ENCODE measurements at regions not wholly inside any gene's neighbourhood (a gene's known extent, or its start where the extent isn't known, plus 50 kb on each side); places are given as distances from the start of the nearest gene placed in this dataset.

DNA sequence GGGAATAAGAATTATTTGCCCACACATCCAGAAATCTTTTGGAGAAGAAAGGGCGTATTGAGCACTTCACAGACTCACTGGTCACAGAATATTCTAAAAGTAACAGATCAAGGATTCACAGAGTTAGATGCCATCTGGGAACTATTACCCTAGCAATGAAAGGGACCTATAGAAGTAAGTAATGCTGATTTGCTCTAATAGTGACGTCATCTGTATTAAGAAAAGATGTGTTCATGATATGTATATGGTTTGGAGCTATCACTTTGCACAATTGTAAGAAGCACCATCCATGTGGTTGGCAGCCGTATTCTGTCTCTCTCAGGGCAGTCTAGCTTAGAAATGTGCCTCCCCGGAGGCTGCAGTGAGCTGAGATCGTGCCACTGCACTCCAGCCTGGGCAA is 52.8 kb upstream of the SV2C start:
- no peaks in the 10 kb centered on the region for H3K4me1 ChIP-seq (ENCODE audit: control insufficient read depth, insufficient read depth, low read length)
- POLR2A ChIA-PET, result no interaction called here
- H3K27ac ChIP-seq (ENCODE audit: extremely low read depth, low read depth, low read length), result no peak overlapping the region
- H3K9me3 ChIP-seq (ENCODE audit: control insufficient read depth, insufficient read depth, low read depth, low read length), result no peaks in the 10 kb centered on the region
- CTCF ChIA-PET, result no interaction called here
- TF ChIP-seq INSM2 (tag by site-specific recombination; IDR thresholded peaks at IDR 0.05) (no peak), ZNF146 (tag by site-specific recombination; IDR thresholded peaks at IDR 0.05) (no peak)
- TF ChIP-seq, protein P1, sequence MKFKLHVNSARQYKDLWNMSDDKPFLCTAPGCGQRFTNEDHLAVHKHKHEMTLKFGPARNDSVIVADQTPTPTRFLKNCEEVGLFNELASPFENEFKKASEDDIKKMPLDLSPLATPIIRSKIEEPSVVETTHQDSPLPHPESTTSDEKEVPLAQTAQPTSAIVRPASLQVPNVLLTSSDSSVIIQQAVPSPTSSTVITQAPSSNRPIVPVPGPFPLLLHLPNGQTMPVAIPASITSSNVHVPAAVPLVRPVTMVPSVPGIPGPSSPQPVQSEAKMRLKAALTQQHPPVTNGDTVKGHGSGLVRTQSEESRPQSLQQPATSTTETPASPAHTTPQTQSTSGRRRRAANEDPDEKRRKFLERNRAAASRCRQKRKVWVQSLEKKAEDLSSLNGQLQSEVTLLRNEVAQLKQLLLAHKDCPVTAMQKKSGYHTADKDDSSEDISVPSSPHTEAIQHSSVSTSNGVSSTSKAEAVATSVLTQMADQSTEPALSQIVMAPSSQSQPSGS (tag by site-specific recombination; IDR thresholded peaks at IDR 0.05; ENCODE audit: low read depth), result peak; percentile 76; the same call in 1 of the 2 replicates
- H3K4me3 ChIP-seq (ENCODE audit: low read depth, low read length), result no peak overlapping the region
- no peaks in the 10 kb centered on the region for H3K36me3 ChIP-seq (ENCODE audit: control insufficient read depth in 2 of 2, insufficient read depth in 1 of 2, low read length in 2 of 2)

- TF ChIP-seq ZSCAN16 (tag by site-specific recombination; IDR thresholded peaks at IDR 0.05) (no peak), PRDM1 (tag by site-specific recombination; IDR thresholded peaks at IDR 0.05) (no peak), ZNF555 (tag by site-specific recombination; conservative IDR thresholded peaks at IDR 0.05) (no peak), SP3 (tag by site-specific recombination; IDR thresholded peaks at IDR 0.05) (no peak)
- ChIA-PET POLR2A (no interaction called here), CTCF (no interaction called here)
- H3K36me3 ChIP-seq (ENCODE audit: control insufficient read depth in 2 of 2, insufficient read depth in 1 of 2, low read length in 2 of 2), result no peaks in the 10 kb centered on the region
- no peak overlapping the region for H3K4me3 ChIP-seq (ENCODE audit: low read depth, low read length)
- H3K27ac ChIP-seq (ENCODE audit: extremely low read depth, low read depth, low read length), result no peak overlapping the region
- no peaks in the 10 kb centered on the region for H3K9me3 ChIP-seq (ENCODE audit: control insufficient read depth, insufficient read depth, low read depth, low read length)
- no peaks in the 10 kb centered on the region for H3K4me1 ChIP-seq (ENCODE audit: control insufficient read depth, insufficient read depth, low read length)
These were observed 53.4 kb upstream of the SV2C start for GRCh38 chr5:76029739-76030138.

GRCh38 chr5:76025790-76026189 is 57.4 kb upstream of the SV2C start:
- TF ChIP-seq INSM2 (tag by site-specific recombination; IDR thresholded peaks at IDR 0.05) (no peak), ZNF548 (tag by site-specific recombination; IDR thresholded peaks at IDR 0.05) (no peak), ZFHX2 (tag by site-specific recombination; conservative IDR thresholded peaks at IDR 0.05) (no peak), ZNF341 (tag by site-specific recombination; IDR thresholded peaks at IDR 0.05; ENCODE audit: low read depth) (no peak), ZNF473 (tag by site-specific recombination; IDR thresholded peaks at IDR 0.05) (no peak), KLF8 (tag by site-specific recombination; IDR thresholded peaks at IDR 0.05) (no peak), ZNF266 (tag by site-specific recombination; IDR thresholded peaks at IDR 0.05; ENCODE audit: low read depth) (no peak), ZNF560 (tag by site-specific recombination; IDR thresholded peaks at IDR 0.05; ENCODE audit: borderline replicate concordance) (no peak), ZNF175 (tag by site-specific recombination; IDR thresholded peaks at IDR 0.05) (no peak), ZNF600 (tag by site-specific recombination; IDR thresholded peaks at IDR 0.05) (no peak), ZNF138 (tag by site-specific recombination; IDR thresholded peaks at IDR 0.05; ENCODE audit: borderline replicate concordance) (no peak), ZNF350 (tag by site-specific recombination; IDR thresholded peaks at IDR 0.05) (no peak), HOXC10 (CRISPR knock-in tag; IDR thresholded peaks at IDR 0.05) (no peak), ZNF843 (tag by site-specific recombination; IDR thresholded peaks at IDR 0.05) (no peak), ZNF488 (tag by site-specific recombination; IDR thresholded peaks at IDR 0.05) (no peak), ZNF433 (tag by site-specific recombination; IDR thresholded peaks at IDR 0.05; ENCODE audit: low read depth) (no peak), GLI2 (tag by site-specific recombination; IDR thresholded peaks at IDR 0.05; ENCODE audit: borderline replicate concordance, low read depth) (no peak), ZNF223 (tag by site-specific recombination; IDR thresholded peaks at IDR 0.05) (no peak), KLF7 (tag by site-specific recombination; IDR thresholded peaks at IDR 0.05; ENCODE audit: borderline replicate concordance) (no peak)
- TF ChIP-seq, protein P2, sequence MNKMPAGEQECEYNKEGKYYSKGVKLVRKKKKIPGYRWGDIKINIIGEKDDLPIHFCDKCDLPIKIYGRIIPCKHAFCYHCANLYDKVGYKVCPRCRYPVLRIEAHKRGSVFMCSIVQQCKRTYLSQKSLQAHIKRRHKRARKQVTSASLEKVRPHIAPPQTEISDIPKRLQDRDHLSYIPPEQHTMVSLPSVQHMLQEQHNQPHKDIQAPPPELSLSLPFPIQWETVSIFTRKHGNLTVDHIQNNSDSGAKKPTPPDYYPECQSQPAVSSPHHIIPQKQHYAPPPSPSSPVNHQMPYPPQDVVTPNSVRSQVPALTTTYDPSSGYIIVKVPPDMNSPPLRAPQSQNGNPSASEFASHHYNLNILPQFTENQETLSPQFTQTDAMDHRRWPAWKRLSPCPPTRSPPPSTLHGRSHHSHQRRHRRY (tag by site-specific recombination; IDR thresholded peaks at IDR 0.05), result no peak
- H3K4me1 ChIP-seq (ENCODE audit: control insufficient read depth, insufficient read depth, low read length), result no peaks in the 10 kb centered on the region
- no peaks in the 10 kb centered on the region for H3K9me3 ChIP-seq (ENCODE audit: control insufficient read depth, insufficient read depth, low read depth, low read length)
- POLR2A ChIA-PET, result no interaction called here
- no peak overlapping the region for H3K4me3 ChIP-seq (ENCODE audit: low read depth, low read length)
- H3K27ac ChIP-seq (ENCODE audit: extremely low read depth, low read depth, low read length), result no peak overlapping the region
- CTCF ChIA-PET, result no interaction called here
- no peaks in the 10 kb centered on the region for H3K36me3 ChIP-seq (ENCODE audit: control insufficient read depth in 2 of 2, insufficient read depth in 1 of 2, low read length in 2 of 2)
